ENCODE measurements at regions not wholly inside any gene's neighbourhood (a gene's known extent, or its start where the extent isn't known, plus 50 kb on each side); places are given as distances from the start of the nearest gene placed in this dataset.
"Not testable (repeated sequence)": the region's sequence is repeated elsewhere in the genome, so short reads cannot be mapped to it uniquely, and the experiment has no call there.

DNA sequence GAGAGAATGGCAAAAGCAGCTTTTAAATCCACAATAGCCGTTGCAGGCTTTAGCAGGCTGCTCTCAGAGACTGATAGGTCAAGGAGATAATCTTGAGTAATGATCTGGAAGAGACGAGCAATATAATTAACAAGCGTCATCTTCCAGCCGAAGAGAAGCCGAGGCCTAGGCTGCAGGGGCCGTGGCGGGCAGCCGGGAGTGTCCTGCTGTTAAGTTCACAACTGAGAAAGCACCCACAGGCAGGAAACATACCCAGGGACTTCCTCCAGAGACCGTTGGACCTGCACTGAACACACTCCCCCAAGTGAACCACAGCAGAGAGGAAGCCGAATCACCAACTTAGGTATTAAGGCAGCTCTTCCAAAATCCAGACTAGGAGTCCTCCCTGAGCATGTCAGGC is 182.3 kb downstream of the IRX2 start:
- no peak for DNase-seq (ENCODE audit: low spot score)

DNA sequence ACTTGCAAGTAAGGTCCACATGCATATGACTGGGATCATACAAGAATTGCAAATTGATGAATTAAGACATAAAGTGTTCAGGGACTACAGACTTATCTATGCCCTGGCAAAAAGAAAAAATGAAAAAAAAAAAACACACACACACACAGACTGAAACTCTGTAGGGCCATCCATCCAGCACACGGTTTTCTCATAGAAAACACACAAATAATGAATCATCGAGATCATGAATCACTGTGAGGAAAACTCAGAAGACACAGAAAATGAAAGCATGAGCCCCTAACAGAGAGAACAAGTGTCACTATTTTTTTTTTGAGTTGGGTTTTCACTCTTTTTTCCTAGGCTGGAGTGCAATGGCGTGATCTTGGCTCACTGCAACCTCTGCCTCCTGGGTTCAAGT is 185.2 kb downstream of the IRX2 start:
- no peak for DNase-seq (ENCODE audit: low spot score)

DNA sequence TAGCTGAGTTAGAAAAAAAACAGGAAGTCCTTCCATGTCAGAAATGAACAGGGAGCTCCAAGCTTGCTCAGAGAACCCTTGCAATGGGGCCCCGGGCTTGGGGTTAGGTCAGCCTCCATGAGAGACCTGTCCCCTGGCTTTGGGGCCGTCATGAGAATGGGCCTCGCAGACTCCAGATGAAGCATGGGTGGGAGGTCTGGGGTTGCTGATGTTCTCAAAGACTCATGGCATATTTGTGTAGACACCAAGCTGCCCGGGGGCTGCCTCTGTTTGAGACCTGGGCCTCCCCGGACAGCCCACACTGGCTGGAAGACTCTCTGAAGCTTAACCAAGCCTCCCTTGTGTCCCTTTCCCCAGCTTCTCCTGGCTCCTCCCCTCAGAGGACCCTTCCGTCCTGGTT is 186.3 kb downstream of the IRX2 start:
- DNase-seq (ENCODE audit: low spot score): no peak

GRCh38 chr5:2563046-2563445 is 188.4 kb downstream of the IRX2 start:
- no peak for DNase-seq (ENCODE audit: low spot score)

DNA sequence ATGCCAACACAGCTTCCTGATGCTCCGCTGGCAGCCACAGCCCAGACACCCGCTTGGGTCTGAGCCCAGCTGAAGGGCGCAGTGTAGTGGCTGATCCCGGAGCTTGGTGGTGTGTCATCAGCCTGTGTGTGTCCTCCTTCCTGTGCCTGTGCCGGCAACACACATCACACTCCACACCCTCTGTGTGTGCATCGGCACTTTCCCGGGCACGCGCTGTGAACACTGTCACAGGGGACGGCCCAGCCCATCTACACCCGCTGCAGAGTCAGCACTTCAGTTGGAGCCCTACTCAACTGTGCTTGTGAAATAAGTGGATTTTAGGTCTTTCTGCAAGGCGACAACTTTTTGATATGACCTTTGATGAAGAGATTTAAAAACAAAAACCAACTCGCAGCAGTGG is 189.4 kb downstream of the IRX2 start:
- no peak for DNase-seq (ENCODE audit: low spot score)

DNA sequence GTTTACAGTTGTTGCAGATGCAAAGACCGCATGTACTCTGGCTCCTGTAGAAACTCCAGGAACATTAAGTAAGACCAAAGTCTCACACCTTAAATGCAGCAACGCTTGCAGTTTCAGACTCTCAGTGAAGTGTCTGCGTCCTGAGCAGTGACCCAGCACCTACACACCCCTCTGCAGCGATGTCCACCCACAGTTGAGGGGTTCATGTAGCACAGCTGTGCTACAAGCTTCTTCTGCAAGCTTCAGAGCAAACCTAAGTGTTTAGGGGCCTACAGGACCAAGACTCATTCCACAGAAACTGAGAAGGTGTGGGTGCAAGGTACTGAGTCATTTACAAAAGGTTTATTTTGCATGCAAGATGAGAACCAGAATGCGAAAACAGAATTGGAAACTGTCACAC is 191.0 kb downstream of the IRX2 start:
- DNase-seq (ENCODE audit: low spot score): no peak

GRCh38 chr5:2557435-2557834 is 194.0 kb downstream of the IRX2 start:
- DNase-seq (ENCODE audit: low spot score): no peak

- no peak for DNase-seq (ENCODE audit: low spot score)
These were observed 195.0 kb downstream of the IRX2 start for GRCh38 chr5:2556375-2556966.

- no peak for DNase-seq (ENCODE audit: low spot score)
These were observed 197.9 kb downstream of the IRX2 start for GRCh38 chr5:2553611-2554010.

GRCh38 chr5:2550509-2550908 is 201.0 kb downstream of the IRX2 start:
- no peak for DNase-seq (ENCODE audit: low spot score)

GRCh38 chr5:2549900-2550299 is 201.6 kb downstream of the IRX2 start:
- no peak for DNase-seq (ENCODE audit: low spot score)

DNA sequence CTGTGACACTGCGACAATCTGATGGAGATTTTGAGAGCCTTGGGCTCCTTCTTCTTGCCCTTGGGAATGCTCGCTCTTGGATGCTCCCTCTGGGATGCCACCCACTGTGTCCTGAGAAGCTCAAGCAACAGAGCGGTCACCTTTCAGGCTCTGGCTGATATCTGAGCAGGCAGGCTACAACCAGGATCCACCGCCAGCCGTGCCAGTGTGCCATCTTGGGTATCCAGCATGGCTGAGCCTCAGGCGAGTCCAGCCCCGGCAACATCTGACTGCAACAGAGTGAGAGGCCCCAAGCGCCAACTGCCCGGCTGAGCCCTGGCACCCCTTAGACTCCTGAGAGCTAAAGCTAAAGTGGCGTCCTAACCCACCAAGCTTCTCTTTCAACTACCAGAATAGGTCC is 202.1 kb downstream of the IRX2 start:
- no peak for DNase-seq (ENCODE audit: low spot score)

- no peak for DNase-seq (ENCODE audit: low spot score)
These were observed 204.5 kb downstream of the IRX2 start for GRCh38 chr5:2546938-2547337.

DNA sequence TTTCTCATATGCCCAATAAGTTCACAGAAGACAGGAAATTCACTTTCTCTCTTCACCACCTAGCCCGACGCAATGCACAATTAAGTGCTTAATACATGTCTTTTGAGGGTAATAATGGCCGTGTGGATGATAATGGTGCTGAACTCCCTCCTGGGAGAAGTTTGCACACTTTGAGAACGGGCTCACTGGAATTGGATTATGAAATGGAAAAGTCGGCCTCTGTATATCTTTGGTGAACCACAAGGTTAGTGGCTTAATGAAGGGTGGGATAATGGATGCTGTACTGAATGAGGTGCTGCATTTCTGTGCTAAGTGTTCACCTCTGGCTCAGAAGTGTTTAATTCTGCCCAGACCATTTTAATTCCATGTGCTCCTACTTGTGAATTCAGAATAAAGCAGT is 207.5 kb downstream of the IRX2 start:
- no peak for DNase-seq (ENCODE audit: low spot score)

- no peak for DNase-seq (ENCODE audit: low spot score)
These were observed 208.7 kb downstream of the IRX2 start for GRCh38 chr5:2542821-2543220.

- no peak for DNase-seq (ENCODE audit: low spot score)
These were observed 209.5 kb downstream of the IRX2 start for GRCh38 chr5:2542026-2542425.

DNA sequence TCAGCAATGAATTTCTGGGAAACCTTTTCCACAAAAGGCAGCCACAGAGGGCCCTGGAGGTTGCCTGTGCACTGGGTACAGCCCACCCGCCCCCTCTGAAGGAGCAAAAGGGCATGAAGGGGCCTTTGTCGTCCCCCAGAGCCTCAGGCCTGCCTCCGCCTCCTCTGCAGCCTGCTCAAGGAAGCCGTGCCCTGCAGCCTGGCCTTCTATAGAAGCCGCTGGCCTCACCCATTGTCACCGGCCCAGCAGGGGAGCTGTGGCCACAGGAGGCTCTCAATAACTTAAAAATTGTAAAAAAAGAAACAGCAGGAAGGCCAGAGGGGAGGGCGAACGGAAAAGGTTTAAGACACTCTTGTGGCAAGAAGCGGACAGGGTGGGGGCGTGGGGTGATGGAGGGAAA is 213.3 kb downstream of the IRX2 start:
- DNase-seq (ENCODE audit: low spot score): no peak

- DNase-seq (ENCODE audit: low spot score): no peak
These were observed 213.9 kb downstream of the IRX2 start for GRCh38 chr5:2537378-2538145.

DNA sequence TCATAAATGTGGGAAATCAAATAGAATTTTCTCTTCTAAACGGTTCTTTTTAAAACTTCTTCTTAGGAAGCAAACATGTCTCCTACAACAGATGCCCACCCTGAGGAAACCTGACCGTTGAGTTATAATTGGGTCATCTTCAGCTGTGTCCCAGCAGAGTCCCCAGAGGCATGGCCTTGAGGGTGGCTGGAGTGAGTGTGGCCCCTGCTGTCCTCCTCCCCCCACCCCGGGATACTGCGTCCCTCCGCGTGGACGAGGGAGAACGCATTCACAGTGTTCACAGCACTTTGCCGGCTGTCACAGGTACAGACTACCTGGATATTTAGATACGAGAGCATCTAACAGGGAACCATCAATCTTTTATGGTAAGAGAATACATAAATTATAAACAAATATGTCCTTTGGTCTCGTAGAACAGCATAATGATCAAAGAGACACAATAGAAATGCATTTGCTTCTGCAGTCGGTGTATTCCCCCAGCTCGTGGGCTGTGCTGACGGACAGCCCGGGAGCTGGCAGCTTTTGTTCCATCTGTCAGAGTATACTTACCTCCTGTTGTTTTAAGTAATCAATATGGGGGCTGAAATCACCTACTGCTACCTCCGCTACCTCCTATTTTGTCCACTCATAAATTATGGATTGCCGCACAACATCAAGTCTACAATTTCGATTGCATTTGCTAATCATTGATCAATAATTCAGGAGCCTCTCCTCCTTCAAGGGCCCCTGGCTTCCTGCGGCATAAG is 214.7 kb downstream of the IRX2 start:
- DNase-seq (ENCODE audit: low spot score): no peak

DNA sequence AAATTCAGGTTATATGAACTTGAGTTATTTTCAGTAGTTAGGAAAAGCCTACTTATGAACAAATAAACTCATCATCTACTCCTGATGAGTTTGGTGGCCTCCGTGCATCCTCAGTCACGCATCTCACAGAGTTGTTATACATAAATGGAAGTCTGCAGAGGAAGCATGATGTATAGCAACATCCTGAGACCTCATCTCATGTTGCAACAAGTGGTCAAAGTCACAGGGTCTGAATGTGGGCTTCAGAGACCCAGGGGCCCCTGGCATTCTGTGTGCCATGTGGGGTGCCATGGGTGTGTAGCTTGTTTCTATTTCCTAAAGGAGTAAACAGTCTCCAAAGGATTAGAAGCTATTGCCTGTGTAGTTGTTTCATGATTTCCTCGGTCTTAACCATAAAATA is 216.5 kb downstream of the IRX2 start:
- no peak for DNase-seq (ENCODE audit: low spot score)

DNA sequence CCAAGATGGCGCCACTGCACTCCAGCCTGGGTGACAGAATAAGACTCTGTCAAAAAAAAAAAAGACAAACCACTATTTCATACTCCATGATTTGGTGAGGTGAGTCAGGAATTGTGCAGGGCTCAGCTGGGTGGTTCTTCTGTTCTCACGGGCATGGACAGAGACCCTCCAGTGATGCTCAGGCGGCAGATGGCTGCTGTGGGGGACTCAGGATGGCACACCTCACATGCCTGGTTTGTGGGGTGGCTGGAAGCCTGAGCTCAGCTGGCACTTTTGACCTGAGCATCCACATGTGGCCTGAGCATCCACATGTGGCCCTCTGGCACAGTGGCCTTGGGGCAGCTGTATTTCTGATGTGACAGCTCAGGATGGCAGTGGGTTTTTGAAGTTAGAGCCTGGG is 217.2 kb downstream of the IRX2 start:
- DNase-seq (ENCODE audit: low spot score): no peak

- DNase-seq (ENCODE audit: low spot score): not testable (repeated sequence)
These were observed 217.6 kb downstream of the IRX2 start for GRCh38 chr5:2533848-2534247.

DNA sequence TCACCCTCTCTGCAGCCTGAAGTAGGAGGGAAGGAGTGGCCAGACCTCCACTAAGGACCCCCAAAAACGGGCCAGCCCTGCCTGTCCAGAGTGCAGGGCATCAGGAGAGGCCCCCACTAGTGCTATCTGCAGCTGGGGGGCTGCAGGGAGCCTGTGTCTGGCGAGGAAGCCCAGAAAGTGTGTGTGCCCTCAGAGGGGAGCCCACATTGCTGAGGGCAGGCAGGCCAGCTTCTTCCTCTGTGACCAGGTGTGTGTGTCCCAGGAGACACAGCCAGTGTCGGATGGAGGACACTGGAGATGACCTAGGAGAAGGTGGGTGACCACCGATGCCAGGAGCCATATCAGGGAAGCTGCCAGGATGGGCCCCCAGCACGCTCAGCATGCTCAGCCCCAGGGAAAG is 218.7 kb downstream of the IRX2 start:
- no peak for DNase-seq (ENCODE audit: low spot score)

All from hematopoietic multipotent progenitor cell treated with erythropoietin and hydrocortisone succinate and interleukin-3 and kit ligand, for 15 days (in vitro differentiated cells).